Type B pancreatic cell (in vitro differentiated cells): ENCODE measurements at regions not wholly inside any gene's neighbourhood (a gene's known extent, or its start where the extent isn't known, plus 50 kb on each side); places are given as distances from the start of the nearest gene placed in this dataset.

Experiments used
- DNase-seq: peaks from one replicate; pipeline ENCODE4 v3.0.0; 2021; ENCODE audit warnings: mixed read lengths; ENCODE audit not compliant: unreplicated experiment; ENCODE audit errors: extremely low spot score
- H3K27ac Mint-ChIP-seq: 2 replicates; pipeline ENCODE4 v1.8.0; 2021; ENCODE audit warnings: mild to moderate bottlenecking, mixed read lengths
- H3K27me3 Mint-ChIP-seq: 2 replicates; pipeline ENCODE4 v1.8.0; 2021; ENCODE audit warnings: mixed read lengths
- H3K36me3 Mint-ChIP-seq: 2 replicates; pipeline ENCODE4 v1.8.0; 2021; ENCODE audit warnings: mixed read lengths
- H3K4me1 Mint-ChIP-seq: one replicate; pipeline ENCODE4 v1.8.0; 2021; ENCODE audit warnings: mixed read lengths; ENCODE audit not compliant: unreplicated experiment
- H3K4me3 Mint-ChIP-seq: 2 replicates; pipeline ENCODE4 v1.8.0; 2021; ENCODE audit warnings: mild to moderate bottlenecking, mixed read lengths
- H3K9me3 Mint-ChIP-seq: 2 replicates; pipeline ENCODE4 v1.8.0; 2021; ENCODE audit warnings: mixed read lengths
- TF ChIP-seq, protein P1 (sequence below): fragments of 200-600 bp; sonication (generic); conservative IDR thresholded peaks from 2 replicates; pipeline ENCODE4 v1.5.0; 2021; ENCODE audit warnings: antibody characterized with exemption, mild to moderate bottlenecking

DNA sequence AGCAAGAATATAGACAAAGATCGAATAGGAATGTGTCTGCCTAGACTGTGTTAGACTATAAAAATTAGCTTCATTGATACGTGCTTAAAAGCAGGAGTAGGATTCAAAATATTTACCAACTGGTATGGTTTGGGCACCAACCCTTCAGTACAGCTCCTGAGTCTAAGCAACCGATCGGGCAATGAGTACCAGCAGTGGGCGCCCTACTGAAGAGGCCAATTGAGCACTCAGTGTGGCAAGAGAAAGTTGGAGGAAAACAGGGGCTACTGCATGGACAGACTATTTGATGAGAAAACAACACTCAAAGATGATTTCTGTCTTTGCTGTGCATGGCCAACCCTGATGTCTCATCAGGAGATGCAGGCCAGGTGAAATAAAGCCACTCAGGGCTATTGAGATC lies 176.0 kb upstream of the NWD2 start:
- H3K4me3 Mint-ChIP-seq = no peak overlapping the region
- DNase-seq = no peak

GRCh38 chr4:37070041-37070440 lies 174.5 kb upstream of the NWD2 start:
- Mint-ChIP-seq H3K9me3 (peaks cover 7% of the 10 kb centered on the region), H3K27me3 (no peaks in the 10 kb centered on the region), H3K4me3 (no peak overlapping the region), H3K36me3 (no peaks in the 10 kb centered on the region), H3K27ac (no peak overlapping the region), H3K4me1 (no peaks in the 10 kb centered on the region)
- no peak for DNase-seq
- TF ChIP-seq, protein P1, sequence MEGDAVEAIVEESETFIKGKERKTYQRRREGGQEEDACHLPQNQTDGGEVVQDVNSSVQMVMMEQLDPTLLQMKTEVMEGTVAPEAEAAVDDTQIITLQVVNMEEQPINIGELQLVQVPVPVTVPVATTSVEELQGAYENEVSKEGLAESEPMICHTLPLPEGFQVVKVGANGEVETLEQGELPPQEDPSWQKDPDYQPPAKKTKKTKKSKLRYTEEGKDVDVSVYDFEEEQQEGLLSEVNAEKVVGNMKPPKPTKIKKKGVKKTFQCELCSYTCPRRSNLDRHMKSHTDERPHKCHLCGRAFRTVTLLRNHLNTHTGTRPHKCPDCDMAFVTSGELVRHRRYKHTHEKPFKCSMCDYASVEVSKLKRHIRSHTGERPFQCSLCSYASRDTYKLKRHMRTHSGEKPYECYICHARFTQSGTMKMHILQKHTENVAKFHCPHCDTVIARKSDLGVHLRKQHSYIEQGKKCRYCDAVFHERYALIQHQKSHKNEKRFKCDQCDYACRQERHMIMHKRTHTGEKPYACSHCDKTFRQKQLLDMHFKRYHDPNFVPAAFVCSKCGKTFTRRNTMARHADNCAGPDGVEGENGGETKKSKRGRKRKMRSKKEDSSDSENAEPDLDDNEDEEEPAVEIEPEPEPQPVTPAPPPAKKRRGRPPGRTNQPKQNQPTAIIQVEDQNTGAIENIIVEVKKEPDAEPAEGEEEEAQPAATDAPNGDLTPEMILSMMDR = no peak

More for the DNA sequence above, 176.0 kb upstream of the NWD2 start:
- peaks cover 7% of the 10 kb centered on the region for H3K9me3 Mint-ChIP-seq
- no peaks in the 10 kb centered on the region for H3K36me3 Mint-ChIP-seq
- no peak overlapping the region for H3K27ac Mint-ChIP-seq
- no peaks in the 10 kb centered on the region for H3K27me3 Mint-ChIP-seq
- TF ChIP-seq, protein P1 = peak; percentile 25
- no peaks in the 10 kb centered on the region for H3K4me1 Mint-ChIP-seq

GRCh38 chr4:37071576-37071975 lies 173.0 kb upstream of the NWD2 start:
- TF ChIP-seq, protein P1 = no peak
- H3K36me3 Mint-ChIP-seq = no peaks in the 10 kb centered on the region
- no peak for DNase-seq
- H3K27ac Mint-ChIP-seq = no peak overlapping the region
- H3K4me3 Mint-ChIP-seq = no peak overlapping the region
- peaks cover 7% of the 10 kb centered on the region for H3K9me3 Mint-ChIP-seq
- no peaks in the 10 kb centered on the region for H3K27me3 Mint-ChIP-seq
- H3K4me1 Mint-ChIP-seq = no peaks in the 10 kb centered on the region

DNA sequence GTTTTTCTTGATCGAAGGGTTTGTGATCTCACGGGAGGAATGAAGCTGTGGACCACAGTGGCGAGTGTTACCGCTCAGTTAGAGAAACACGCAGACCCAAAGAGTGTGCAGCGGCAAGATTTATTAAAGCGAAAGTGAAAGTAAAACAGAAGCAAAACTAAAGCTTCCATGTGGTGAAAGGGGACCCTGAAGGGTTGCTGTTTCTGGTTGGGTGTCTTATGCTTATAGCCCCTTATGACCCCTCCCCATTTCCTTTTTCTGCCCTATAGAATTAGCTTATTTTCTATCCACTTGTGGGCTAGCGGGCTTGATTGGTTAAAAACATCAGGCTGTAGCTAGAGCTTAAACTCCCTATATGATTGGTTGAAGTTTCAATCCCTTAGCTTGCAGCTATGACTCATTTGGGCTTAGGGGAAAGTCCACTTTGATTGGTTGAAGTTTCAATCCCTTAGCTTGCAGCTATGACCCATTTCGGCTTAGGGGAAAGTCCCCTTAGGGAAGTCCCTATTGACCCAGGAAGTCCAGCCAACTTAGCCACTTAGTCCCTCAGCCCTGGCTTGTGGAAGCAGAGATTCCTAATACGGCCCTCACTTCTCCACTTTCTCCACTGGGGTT lies 171.2 kb upstream of the NWD2 start:
- H3K36me3 Mint-ChIP-seq = no peaks in the 10 kb centered on the region
- no peak overlapping the region for H3K4me3 Mint-ChIP-seq
- DNase-seq = no peak
- H3K27ac Mint-ChIP-seq = no peak overlapping the region
- peaks cover 10% of the 10 kb centered on the region for H3K9me3 Mint-ChIP-seq
- TF ChIP-seq, protein P1 = no peak
- no peaks in the 10 kb centered on the region for H3K4me1 Mint-ChIP-seq
- no peaks in the 10 kb centered on the region for H3K27me3 Mint-ChIP-seq

GRCh38 chr4:37082912-37083311 lies 161.6 kb upstream of the NWD2 start:
- Mint-ChIP-seq H3K4me1 (no peaks in the 10 kb centered on the region), H3K27me3 (no peaks in the 10 kb centered on the region), H3K27ac (no peak overlapping the region), H3K36me3 (no peaks in the 10 kb centered on the region), H3K9me3 (peaks cover 11% of the 10 kb centered on the region), H3K4me3 (no peak overlapping the region)
- TF ChIP-seq, protein P1 = no peak
- DNase-seq = no peak

DNA sequence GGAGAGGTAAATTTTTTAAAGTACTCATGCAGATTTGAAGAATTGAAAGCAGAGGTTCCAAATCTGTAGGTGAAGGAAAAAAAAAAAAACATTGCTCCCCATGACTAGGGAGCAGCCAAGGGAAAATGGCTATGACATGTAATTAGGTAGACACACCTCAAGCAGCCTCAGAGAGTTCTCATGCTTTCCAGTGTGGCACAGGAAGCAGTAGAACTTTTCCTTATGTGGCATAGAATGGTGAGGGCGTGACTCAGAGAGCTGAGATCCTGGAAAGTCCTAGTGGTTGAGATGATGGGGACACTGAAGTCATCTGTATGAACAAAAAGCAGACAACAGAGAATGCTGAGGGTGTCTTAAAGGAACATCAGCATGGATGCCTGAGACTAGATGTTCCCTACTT lies 148.6 kb upstream of the NWD2 start:
- Mint-ChIP-seq H3K9me3 (peaks cover 4% of the 10 kb centered on the region), H3K27ac (no peak overlapping the region), H3K27me3 (no peaks in the 10 kb centered on the region), H3K36me3 (no peaks in the 10 kb centered on the region), H3K4me3 (no peak overlapping the region), H3K4me1 (no peaks in the 10 kb centered on the region)
- TF ChIP-seq, protein P1 = no peak
- DNase-seq = no peak
